UCSD-AML1 (cell line): ENCODE measurements at regions not wholly inside any gene's neighbourhood (a gene's known extent, or its start where the extent isn't known, plus 50 kb on each side); places are given as distances from the start of the nearest gene placed in this dataset.
"Not testable (repeated sequence)": the region's sequence is repeated elsewhere in the genome, so short reads cannot be mapped to it uniquely, and the experiment has no call there.

Experiments used
- DNase-seq: peaks from one replicate; lab custom pipeline; 2025; ENCODE audit not compliant: unreplicated experiment; lab: John Stamatoyannopoulos, UW

DNA sequence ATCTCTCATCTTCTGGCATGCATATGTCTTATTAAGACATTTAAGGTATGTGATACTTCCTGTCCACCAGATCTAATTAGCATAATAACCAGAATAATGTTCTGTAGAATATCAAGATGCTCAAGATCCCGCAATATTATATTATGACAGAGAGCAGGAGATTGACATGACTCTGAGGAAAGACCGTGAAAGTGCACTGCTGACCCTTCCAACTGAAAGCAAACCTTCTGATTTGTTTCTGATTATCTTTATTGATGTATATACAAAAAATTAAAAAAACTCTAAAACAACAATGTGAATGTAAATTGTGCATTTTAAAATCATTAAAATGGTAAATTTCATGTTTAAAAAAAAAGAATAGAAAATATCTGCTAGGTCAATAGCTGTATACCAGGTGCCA lies 184.4 kb upstream of the TMEM45B start:
- DNase-seq, result no peak

DNA sequence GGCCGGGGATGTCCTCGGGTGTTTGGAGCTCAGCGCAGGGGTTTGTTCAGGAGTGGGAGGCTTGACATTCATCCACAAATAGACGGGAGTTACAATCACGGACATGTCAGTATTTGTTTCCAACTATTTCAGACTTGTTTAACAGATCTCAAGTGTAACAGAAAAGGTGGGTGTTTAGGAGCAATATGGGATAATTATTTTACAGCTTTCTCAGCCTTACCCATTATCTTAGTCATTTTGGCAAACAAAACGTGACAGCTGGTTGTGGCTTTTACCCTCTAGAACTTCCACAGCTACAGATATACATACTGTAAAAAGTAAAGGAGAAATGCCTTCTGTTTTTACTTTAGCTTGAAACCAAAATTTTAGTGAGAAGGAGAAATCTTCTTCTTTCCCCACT lies 178.7 kb upstream of the TMEM45B start:
- no peak for DNase-seq

DNA sequence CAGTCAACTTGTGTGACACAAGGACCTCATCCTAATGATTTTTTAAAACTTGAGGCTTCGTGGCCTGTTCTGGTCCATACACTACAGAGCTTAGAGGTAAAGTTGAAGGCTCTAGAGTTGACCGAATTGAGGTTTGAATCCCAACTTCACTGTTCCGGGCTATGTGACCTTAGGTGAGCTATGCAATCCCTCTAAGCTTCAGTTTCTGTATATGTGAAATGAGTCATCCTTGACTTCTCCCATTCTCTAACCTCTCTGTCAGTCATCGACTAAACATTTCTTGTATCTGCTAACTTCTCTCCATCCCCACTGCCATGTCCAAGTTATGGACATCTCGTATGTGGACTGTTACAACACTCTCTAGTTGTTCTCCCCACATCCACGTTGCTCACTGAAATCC lies 178.2 kb upstream of the TMEM45B start:
- DNase-seq, result no peak

DNA sequence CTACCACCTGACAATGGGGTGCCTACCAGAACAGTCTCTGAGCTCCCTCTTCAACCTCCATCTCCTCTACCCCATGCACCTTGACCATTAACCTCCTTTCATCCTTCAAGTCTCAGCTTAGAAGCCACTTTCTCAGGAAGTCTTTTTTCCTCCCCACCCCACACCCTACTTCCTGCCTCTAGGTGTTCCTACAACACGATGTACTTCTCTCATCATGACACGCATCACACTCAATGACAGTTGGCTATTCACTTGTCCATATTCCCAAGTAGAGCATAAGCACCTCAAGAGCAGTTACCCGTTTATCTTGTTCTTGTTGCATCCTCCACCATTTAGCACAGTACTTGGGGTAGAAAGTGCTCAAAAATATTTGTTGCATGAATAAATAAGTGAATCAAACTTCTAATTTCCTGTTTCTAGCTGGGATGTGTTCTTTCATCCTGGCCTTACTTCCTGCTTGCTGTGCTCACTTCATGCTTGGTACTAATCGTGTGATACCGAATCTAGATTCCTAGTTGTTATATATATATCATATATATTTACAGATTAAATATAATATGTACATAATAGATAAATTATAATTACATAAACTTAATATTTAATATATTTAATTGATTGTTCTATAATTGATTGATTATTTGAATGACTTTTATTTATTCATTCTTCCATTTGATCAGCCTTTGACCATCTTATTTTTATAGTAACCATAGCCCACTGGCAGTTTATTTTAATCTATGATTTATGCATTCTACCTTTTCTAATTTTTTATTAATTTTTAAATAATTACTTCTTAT lies 177.5 kb upstream of the TMEM45B start:
- DNase-seq, result no peak

DNA sequence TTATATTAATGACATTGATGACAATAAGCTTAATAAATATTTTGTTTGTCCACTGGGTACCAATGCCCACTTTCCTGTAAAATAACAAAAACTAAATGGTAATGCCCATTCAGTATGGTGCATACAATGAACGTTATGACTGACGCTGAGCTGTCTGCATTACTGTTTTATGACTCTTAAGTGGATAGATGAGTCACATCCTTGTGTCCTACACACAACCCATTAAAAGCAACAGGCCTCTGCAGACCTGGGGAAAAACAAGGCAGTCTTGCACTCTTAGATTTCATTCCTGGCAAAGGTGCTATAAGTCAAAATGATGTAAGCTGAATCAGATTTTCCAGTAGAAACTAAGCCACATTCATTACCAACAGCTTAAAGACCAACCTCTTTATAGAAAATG lies 176.3 kb upstream of the TMEM45B start:
- DNase-seq, result no peak

DNA sequence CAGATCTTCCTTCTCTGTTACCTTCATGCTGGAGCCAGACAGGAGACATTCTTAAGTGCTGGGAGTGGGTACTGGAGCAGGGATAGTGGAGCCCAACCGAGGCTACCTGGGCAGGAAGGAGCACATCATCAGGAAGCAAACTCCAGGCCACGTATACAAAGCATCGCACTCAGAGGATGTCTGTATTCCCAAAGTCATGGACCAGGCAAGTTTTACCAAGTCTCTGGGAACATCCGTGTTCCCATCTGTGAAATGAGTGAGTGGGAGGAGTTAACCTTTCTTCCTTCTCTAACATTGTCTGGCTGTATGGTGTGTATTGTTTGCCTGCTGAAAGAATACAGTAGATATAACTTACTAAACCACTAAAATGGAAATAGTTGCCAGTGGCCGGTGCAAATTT lies 175.0 kb upstream of the TMEM45B start:
- DNase-seq, result no peak

DNA sequence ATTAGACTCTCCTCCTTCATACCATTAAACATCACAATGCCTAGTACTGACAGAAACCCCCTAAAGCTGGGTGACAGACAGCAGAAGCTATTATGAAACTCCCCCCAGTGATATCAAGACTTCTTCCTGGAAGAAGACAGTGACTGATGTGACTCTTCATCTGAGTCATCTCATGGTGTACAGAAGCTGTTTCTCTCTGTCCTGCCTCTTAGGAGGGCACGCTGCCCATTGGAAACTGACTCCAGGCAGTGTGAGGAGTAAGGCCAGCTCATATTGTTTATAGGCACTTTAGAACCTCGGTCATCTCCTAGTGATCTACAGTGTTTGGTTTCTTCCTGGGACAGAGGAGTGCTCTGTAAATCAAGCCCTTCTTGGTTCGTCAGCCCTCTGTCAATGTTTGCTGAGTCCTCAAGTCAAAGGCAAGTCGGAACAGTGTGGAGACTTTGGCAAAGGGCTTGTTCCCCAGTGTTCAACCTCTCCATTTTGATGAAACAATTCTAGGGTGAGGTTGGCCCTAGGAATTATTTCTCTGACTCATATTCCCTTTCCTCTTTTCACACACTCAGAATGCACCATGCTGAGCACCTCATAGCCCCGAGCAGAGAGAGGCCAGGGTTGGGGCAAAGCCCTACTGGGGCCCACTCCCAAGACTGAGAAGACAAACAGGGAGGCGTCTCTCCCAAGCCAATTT lies 172.5 kb upstream of the TMEM45B start:
- no peak for DNase-seq

DNA sequence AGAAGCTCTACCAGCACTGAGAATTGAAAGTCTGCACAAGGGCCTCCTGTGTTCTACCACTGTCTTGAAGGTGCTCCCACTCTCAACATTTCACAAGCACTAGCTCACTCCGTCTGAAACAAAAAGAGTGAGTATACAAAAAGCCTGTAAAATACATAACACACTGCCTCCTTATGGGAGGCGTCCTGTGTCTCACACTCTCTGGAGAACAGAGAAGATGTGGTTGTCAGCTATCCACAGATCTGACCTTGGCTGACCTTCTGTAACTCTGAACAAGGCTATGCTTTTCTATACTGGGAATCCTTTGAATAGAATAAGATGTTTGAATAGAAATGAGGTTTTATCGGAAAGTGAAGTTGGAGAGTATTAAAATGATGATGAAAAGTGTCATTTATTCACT lies 171.3 kb upstream of the TMEM45B start:
- no peak for DNase-seq

DNA sequence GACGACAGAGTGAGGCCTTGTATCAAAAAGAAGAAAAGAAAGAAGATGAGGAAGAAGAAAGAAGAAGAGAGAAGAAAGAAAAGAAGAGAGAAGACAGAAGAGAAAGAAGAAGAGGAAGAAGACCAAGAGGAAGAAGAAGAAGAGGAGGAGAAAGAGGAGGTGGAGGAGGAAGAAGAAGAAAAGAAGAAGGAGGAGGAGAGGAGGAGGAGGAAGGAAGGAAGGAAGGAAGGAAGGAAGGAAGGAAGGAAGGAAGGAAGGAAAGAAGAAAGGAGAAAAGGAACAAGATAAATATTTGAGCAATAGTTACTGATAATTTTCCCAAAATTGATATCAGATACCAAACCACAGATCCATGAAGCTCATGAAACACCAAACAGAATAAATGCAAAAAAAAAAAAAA lies 169.7 kb upstream of the TMEM45B start:
- DNase-seq, result no peak

DNA sequence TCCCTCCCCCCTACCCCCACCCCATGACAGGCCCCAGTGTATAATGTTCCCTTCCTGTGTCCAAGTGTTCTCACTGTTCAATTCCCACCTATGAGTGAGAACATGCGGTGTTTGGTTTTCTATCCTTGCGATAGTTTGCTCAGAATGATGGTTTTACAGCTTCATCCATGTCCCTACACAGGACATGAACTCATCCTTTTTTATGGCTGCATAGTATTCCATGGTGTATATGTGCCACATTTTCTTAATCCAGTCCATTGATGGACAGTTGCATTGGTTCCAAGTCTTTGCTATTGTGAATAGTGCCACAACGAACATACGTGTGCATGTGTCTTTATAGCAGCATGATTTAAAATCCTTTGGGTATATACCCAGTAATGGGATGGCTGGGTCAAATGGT lies 165.6 kb upstream of the TMEM45B start:
- not testable (repeated sequence) for DNase-seq

DNA sequence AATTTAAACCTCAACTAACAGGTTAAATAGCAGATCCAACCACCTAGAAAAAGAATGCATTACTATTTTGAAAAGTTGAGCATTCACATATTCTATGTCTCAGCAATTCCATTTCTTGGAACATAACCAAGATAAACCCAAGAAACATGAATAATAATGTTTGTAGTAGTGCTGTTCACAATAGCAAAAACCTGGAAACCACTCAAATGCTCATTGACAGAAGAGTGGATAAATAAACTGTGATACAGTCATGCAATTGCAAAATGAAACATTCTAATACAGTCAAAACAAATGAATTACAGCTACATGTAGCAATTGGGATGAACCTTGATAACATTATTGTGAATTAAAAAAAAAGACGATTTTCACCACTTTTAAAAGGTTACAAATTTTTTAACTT lies 162.8 kb upstream of the TMEM45B start:
- no peak for DNase-seq

DNA sequence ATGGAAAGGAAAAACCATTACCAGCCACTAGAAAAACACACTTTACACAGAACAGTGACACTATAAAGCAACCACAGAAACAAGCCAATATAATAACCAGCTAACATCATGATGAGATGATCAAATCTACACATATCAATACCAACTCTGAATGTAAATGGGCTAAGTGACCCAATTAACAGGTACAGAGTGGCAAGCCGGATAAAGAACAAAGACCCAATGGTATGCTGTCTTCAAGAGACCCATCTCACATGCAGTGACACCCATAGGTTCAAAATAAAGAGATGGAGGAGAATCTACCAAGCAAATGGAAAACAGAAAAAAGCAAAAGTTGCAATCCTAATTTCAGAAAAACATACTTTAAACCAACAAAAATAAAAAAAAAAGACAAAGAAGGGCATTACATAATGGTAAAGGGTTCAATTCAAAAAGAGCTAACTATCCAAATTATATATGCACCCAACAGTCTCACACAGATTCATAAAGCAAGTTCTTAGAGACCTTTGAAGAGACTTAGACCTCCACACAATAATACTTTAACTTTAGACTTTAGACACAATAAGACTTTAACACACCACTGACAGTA lies 160.3 kb upstream of the TMEM45B start:
- no peak for DNase-seq

DNA sequence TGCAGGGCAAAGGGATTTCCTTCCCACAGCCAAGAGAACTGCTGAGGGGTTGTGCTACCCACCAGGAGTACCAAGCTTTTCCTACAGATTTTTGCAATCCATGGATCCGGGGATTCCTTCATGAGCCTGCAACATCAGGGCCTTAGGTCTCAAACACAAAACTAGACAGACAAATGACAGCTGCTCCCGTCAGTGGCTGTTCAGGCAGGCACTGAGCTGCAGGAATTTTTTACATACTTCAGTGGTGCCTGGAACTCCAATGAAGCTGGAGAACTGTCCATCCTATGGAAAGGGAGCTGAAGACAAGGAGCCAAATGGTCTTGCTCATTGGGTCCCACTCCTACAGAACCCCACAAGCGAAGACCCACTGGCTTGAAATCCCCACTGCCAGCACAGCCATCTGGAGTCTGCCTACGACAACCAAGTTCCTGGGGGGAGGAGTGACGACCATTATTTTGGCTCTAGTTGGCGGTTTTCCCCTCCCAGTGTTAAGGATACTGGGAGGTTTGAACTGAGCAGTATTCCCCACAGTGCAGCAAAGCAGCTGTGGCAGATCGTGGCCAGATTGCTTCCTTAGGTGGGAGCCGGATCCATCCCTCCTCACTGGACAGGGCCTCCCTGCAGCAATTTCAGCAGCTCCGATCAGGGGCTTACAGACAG lies 157.7 kb upstream of the TMEM45B start:
- DNase-seq, result no peak

DNA sequence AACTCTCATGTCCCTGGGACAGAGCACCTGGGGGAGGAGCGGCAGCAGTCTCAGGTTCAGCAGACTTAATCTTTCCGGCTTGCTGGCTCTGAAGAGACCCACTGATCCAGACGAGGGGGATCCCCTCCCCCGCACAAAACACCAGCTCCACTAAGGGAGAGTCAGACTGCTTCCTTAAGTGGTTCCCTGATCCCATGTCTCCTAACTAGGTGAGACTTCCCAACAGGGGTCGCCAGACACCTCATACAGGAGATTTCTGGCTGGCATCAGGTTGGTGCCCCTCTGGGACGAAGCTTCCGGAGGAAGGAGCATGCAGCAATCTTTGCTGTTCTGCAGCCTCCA lies 157.2 kb upstream of the TMEM45B start:
- no peak for DNase-seq

DNA sequence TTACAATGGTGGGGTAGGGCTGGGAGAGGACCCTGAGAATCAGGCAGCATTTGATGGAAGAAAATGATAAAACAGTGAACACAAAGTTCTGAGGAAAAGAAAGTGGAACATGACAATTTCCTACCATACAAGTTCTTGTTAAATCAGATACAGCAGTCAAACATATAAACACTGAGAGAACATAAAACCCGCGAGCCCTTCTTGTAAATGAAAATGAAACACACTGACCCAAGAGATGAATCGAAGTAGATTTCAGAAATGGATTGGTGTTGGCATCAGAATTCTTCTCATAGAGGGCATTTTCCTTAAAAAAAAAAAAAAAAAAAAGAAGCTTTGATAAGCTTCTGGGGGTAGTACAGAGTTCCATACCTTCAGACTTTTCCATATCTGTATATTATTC lies 134.7 kb upstream of the TMEM45B start:
- DNase-seq, result no peak

DNA sequence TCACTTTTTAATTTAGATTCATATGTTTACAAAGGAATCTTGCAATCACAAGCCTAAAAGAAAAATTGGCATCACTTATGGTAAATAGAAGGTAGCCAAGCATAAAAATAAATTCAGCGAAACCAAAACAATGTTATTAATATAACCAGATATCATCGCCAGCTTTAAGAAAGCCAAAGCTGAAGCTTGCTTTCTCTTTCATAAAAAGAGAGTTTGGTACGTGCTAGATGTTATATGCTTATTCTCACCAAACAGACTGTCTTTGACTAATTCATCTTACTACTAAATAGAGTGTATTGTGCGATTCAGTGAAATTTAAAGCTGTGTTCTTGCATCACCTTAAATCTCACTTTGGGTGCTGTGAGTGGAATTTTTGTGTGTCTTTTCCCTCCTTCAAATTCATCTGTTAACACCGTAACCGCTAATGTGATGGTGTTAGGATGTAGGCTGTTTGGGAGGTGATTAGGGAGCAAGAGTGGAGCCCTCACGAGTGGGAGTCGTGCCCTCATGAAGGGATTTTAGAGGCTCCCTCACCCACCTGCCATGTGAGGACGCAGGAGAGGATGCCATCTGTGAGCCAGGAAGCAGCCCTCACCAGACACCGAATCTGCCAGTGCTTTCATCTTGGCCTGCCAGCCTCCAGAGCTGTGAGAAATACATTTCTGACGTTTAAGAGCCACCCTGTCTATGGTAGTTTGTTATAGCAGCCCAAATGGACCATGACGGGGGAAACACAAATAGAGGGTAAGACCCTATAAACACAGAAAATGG lies 134.1 kb upstream of the TMEM45B start:
- no peak for DNase-seq

DNA sequence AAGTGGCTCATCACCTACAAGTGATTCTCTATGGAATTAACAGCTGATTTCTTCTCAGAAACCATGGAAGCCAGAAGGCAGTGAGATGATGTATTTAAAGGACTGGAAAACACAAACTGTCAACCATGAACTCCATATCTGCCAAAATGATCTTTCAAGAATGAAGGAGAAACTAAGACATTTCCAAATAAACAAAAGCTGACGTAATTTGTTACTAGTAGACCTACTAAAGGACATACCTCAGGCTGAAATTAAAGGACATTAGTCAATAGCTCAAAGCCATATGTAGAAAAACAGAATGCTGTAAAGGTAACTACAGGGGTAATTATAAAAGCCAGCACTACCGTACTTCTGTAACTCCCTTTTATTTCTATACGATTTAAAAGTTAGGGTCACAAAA lies 129.4 kb upstream of the TMEM45B start:
- DNase-seq, result no peak

DNA sequence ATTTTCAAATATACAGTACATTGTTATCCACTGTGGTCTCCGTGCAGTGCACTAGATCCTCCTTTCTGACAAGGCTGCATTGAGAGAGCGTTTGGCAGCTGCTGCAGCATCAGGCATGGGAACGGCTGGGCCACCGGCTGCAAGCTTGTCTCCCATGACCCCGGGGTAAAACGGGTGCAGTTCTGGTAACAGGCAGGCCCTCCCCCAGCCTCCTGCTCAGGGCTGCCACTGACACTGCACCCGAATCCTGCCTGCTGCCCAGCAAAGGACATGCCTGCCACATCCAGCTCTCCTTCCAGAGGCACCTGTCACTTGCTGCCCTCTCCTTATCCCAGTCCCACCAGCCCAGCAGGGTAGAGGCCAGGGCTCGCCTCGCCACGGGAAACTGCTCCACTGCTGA lies 124.5 kb upstream of the TMEM45B start:
- no peak for DNase-seq

DNA sequence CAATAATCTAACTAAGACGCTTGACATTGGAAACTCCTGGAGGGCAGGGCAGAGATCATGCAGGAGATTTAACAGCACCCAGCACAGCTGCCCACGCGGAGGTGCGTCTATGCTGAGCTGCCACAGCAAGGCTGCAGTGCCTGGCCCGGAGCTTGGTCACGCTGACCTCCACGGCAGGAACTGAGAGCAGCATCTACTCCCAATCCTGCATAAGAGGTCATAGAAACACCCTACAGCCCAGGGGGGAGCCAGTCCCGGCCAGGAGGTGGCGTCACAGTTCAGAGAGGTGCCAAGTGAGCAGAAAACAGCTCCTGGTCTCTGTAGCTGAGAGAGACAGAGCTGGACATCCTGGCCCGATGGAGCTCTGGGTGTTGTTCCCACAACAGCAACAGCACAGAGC lies 121.1 kb upstream of the TMEM45B start:
- DNase-seq, result no peak

DNA sequence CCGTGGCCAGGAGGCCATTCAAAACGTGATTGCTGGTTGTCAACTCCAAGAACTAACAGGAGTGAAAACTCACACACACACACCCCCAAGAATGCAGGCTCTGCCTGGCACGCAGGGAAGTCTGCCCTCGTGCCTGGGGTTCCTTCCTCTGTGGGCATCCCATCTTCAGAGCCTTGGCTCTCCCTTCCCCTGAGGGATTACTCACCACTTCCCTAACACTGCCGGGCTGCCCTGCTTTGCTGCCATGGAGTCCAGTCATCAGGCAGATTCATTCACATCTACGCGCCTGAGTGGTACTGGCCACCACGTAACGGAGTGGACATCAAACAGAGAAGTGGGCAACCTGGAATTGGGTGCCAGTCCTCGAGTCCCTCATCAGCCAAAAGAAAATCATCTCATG lies 120.7 kb upstream of the TMEM45B start:
- no peak for DNase-seq

DNA sequence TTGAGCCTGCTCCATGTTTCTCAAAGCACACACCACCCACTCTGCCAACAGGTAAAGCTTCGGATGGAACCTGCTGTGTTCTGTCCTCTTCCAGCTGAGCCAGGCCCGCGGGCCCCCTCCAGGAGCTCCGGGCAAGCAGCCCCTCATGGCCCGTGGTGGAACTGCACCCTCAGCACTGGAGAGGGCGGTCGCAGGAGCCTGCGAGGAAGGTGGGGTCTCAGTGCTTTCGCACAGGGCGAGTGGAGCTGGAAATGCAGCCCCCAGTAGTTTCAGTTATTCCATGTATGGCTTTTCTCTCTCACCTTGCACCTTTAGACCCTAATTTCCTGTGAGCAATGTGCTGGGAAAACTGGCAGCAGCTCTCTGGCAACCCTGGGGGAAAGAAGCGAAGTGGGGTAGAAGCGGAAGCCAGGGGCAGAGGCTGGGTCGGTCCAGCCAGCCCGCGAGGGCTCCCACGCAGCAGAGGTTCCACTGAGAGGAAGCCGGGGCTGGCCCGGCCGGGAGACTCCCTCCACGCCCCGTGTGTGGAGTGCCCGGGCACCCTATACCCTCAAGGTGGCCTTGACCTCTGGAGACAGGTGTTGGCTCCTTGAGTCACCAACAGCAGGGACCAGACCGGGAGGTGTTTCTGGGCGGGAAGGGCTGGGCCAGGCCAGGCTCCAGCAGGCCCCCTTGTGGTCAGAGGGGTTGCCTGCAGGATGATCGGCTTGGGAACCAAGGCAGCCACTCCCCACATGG lies 119.9 kb upstream of the TMEM45B start:
- DNase-seq, result peak; percentile 50
